ENCODE measurements at regions not wholly inside any gene's neighbourhood (a gene's known extent, or its start where the extent isn't known, plus 50 kb on each side); places are given as distances from the start of the nearest gene placed in this dataset.

DNA sequence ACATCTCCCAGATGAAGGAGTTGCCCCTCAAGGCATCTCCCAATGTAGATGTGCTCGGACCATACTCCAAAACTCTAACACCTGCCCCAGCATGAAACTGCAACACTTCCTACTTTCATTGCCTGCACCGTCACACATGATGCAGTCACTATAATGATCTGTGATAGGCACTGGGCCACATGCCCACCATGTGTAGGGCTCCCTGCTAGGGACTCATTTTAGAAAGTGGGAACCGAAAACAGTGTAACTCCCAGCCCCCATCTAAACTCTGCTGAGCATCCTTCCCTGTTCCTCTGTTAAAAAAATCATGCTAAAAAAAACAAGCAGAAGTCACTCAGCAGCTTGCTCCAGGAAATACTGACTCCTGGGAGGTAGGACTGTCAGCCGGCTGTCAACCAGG lies 496.1 kb upstream of the RAB6C start:
- H3K4me3 ChIP-seq (ENCODE audit: control insufficient read depth, low read depth, low read length), result no peak overlapping the region
- TF ChIP-seq, protein P1, sequence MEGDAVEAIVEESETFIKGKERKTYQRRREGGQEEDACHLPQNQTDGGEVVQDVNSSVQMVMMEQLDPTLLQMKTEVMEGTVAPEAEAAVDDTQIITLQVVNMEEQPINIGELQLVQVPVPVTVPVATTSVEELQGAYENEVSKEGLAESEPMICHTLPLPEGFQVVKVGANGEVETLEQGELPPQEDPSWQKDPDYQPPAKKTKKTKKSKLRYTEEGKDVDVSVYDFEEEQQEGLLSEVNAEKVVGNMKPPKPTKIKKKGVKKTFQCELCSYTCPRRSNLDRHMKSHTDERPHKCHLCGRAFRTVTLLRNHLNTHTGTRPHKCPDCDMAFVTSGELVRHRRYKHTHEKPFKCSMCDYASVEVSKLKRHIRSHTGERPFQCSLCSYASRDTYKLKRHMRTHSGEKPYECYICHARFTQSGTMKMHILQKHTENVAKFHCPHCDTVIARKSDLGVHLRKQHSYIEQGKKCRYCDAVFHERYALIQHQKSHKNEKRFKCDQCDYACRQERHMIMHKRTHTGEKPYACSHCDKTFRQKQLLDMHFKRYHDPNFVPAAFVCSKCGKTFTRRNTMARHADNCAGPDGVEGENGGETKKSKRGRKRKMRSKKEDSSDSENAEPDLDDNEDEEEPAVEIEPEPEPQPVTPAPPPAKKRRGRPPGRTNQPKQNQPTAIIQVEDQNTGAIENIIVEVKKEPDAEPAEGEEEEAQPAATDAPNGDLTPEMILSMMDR (IDR thresholded peaks at IDR 0.05; ENCODE audit: control insufficient read depth, insufficient read depth, low read depth, low read length, missing control alignments), result no peak
- DNase-seq (ENCODE audit: low read depth), result no peak

DNA sequence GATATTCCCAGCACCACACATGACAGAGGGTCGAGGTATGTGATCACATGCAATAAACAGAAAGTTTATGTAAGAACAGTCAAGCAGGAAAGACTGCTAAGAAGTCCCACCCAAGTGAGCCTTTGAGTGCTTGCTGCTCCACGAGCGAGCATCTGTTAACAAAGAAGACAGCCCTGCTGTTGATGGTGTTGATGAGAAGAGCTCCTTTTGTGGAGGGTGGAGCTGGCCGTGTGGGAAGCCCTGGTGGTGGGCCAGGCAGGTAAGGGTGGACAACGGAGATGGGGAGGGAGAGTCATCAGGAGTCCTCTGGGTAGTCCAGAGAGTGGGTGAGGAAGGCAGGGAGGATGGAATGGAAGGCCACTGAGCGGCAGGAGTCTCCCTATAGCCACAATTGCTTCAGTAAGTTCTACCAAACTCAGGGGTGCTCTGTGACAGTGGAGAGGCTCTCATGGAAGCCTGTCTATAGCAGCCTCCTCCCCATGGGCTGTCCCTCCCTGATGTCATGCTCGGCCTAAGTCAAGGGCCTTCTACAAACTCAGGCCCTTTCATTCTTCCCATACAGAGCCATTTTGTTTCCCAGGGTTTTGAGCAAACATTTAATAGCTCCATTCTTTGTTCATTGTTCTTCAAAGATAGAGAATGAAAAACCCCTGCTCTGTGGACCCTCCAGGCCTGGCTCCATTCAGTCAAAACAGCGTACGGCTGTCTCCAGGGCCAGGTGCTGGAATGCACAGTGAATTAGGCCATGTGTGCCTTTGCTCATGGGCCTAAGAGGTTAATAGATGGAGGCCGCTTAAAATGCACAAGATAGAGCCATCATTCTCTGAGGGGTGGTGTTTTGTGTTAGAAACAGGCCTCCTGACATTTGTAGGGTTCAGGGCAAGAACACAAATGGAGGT lies 494.2 kb upstream of the RAB6C start:
- no peak overlapping the region for H3K4me3 ChIP-seq (ENCODE audit: control insufficient read depth, low read depth, low read length)
- TF ChIP-seq, protein P1 (IDR thresholded peaks at IDR 0.05; ENCODE audit: control insufficient read depth, insufficient read depth, low read depth, low read length, missing control alignments), result no peak
- no peak for DNase-seq (ENCODE audit: low read depth)

DNA sequence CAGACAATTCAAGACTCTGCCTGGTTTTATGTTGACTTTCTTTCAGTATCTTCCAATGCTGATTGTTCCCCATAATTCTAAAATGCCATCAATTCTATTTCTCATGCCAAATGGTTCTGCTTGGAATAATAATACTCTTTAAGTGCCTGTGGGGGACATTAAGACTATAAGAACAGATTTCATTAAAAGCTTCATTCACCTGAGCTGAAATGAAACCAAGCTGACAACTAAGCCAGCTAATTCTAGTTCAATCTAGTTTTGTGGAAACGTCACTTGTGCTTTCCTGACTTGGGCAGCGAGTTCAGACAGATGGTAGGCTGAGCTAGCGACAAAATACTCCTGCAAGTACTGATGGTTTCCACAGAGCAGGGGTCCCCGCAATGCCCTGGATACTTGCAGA lies 491.1 kb upstream of the RAB6C start:
- no peak for DNase-seq (ENCODE audit: low read depth)
- TF ChIP-seq, protein P1 (IDR thresholded peaks at IDR 0.05; ENCODE audit: control insufficient read depth, insufficient read depth, low read depth, low read length, missing control alignments), result no peak
- H3K4me3 ChIP-seq (ENCODE audit: control insufficient read depth, low read depth, low read length), result no peak overlapping the region

DNA sequence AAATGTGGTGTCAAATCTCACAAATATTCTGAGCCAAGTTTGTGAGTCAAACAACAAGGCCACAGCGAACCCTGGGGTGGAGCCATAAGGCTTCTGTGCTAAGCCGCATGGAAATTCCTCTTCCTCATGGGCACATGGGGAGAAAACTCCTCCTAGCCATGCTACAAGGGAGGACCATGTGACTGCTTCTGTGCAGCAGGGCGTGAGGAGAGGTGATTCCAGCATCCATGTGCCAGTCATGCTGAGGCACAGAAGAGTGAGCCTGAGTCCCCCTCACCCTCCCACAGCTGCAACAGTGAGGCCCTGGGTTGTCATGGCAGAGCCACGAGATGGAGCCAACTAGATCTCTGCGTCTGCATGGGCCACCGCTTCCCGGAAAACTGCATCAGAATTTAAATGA lies 488.8 kb upstream of the RAB6C start:
- TF ChIP-seq, protein P1 (IDR thresholded peaks at IDR 0.05; ENCODE audit: control insufficient read depth, insufficient read depth, low read depth, low read length, missing control alignments), result no peak
- DNase-seq (ENCODE audit: low read depth), result no peak

DNA sequence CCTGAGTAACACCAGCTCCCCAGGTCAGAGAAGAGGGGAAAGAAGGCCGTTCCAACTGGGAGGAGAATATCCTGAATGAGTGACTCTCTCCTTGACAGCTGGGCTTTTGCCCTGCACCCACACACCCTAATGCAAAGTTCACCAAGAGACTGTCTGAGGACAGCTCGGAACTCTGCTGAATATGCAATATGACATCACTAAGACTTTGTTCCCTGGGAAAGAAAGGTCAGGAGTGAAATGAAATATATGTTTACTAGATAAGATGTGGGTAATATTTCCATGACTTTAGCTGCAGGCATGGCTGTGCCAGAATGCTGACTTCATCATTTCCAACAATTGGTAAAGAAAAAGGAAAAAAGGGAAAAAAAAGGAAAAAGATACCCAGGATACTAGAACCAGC lies 488.2 kb upstream of the RAB6C start:
- TF ChIP-seq, protein P1 (IDR thresholded peaks at IDR 0.05; ENCODE audit: control insufficient read depth, insufficient read depth, low read depth, low read length, missing control alignments), result no peak
- no peak overlapping the region for H3K4me3 ChIP-seq (ENCODE audit: control insufficient read depth, low read depth, low read length)
- no peak for DNase-seq (ENCODE audit: low read depth)

More for the DNA sequence above, 488.8 kb upstream of the RAB6C start:
- H3K4me3 ChIP-seq (ENCODE audit: control insufficient read depth, low read depth, low read length), result no peak overlapping the region

DNA sequence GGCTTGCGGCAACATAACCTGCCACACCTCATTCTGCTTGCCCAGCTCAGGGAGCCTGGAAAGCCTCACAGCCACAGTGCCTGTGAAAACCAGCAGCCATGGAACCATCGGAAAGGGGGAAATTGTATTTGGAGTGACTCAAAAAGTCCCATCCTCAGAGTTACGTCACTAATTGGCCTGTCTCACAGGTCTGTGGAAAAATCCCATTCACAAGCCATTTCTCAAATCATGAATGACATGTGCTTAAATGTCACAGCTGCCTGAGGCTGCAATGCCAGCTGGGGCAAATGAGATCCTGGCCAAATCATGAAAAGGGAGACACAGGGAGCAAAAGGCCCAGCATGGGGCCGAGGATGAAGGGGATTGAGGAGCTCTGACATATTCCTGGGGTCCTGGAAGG lies 486.9 kb upstream of the RAB6C start:
- no peak overlapping the region for H3K4me3 ChIP-seq (ENCODE audit: control insufficient read depth, low read depth, low read length)
- DNase-seq (ENCODE audit: low read depth), result no peak
- TF ChIP-seq, protein P1 (IDR thresholded peaks at IDR 0.05; ENCODE audit: control insufficient read depth, insufficient read depth, low read depth, low read length, missing control alignments), result no peak
